WTC11 (cell line): ENCODE measurements at regions not wholly inside any gene's neighbourhood (a gene's known extent, or its start where the extent isn't known, plus 50 kb on each side); places are given as distances from the start of the nearest gene placed in this dataset.

Source experiments
- TF ChIP-seq, protein P1 (sequence below): sonication (generic); formaldehyde crosslinking; IDR thresholded peaks from 2 replicates; pipeline ENCODE4 v1.8.0; 2022; ENCODE audit warnings: mild to moderate bottlenecking, missing genetic modification reagents
- TF ChIP-seq, protein P2 (sequence below): fragments of 200-600 bp; IDR thresholded peaks from 2 replicates; pipeline ENCODE4 v1.8.0; 2022; ENCODE audit warnings: antibody characterized with exemption

DNA sequence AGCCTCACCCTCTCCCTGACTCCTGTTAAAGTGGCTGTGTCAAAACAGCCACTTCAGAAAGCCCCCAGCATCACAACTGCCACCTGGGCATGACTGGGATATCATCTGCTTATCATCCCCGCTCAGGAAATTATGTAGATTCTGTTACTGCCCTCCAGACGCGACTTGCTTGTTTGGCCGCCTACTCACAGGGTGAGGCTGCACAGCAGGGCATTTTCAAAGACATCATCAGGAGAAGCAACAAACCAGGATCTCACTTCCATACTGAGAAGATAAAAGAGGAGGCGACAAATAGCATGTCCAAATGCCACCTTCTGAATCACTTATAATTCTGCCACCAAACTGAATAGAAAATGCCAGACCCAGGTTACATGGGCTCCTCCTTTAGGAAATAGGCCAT, 94.8 kb downstream of the MIS18A start:
- TF ChIP-seq, protein P1, sequence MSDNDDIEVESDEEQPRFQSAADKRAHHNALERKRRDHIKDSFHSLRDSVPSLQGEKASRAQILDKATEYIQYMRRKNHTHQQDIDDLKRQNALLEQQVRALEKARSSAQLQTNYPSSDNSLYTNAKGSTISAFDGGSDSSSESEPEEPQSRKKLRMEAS: no peak
- TF ChIP-seq, protein P2, sequence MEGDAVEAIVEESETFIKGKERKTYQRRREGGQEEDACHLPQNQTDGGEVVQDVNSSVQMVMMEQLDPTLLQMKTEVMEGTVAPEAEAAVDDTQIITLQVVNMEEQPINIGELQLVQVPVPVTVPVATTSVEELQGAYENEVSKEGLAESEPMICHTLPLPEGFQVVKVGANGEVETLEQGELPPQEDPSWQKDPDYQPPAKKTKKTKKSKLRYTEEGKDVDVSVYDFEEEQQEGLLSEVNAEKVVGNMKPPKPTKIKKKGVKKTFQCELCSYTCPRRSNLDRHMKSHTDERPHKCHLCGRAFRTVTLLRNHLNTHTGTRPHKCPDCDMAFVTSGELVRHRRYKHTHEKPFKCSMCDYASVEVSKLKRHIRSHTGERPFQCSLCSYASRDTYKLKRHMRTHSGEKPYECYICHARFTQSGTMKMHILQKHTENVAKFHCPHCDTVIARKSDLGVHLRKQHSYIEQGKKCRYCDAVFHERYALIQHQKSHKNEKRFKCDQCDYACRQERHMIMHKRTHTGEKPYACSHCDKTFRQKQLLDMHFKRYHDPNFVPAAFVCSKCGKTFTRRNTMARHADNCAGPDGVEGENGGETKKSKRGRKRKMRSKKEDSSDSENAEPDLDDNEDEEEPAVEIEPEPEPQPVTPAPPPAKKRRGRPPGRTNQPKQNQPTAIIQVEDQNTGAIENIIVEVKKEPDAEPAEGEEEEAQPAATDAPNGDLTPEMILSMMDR: no peak
